H1 (cell line): ENCODE measurements at regions not wholly inside any gene's neighbourhood (a gene's known extent, or its start where the extent isn't known, plus 50 kb on each side); places are given as distances from the start of the nearest gene placed in this dataset.

Source experiments
- CTCF ChIA-PET: fragments of 300-600 bp; sonication (Branson Sonifier 250); formaldehyde crosslinking; loops from one replicate; lab custom pipeline; 2021; ENCODE audit not compliant: partially characterized antibody; lab: Charles Lee
- POLR2A ChIA-PET: fragments of 300-600 bp; sonication (Branson Sonifier 250); formaldehyde crosslinking; loops from one replicate; lab custom pipeline; 2021; ENCODE audit warnings: inconsistent platforms; ENCODE audit not compliant: partially characterized antibody; lab: Charles Lee
- DNase-seq, 2 experiments: peaks; one replicate each; pipeline versions ENCODE4 v3.0.0 to v3.0.0-alpha.2; 2010 to 2022; ENCODE audit warnings: low spot score in 2 of 2, low read depth in 1 of 2, mixed read lengths in 1 of 2
- FAIRE-seq: peaks from 2 replicates; lab custom pipeline; 2011; peaks lifted over from hg19 to GRCh38; lab: Jason Lieb, UNC
- H2AFZ ChIP-seq: 2 replicates; pipeline ENCODE4 v1.8.1; 2012; ENCODE audit warnings: low read length, inconsistent platforms
- H2AK5ac ChIP-seq: 2 replicates; pipeline ENCODE4 v1.6.1; 2013; ENCODE audit warnings: low read depth, low read length
- H2BK120ac ChIP-seq: replicated peaks from 2 replicates; pipeline ENCODE3; 2013; ENCODE audit warnings: low read depth, low read length, inconsistent platforms
- H2BK12ac ChIP-seq: 2 replicates; pipeline ENCODE4 v1.6.1; 2013; ENCODE audit warnings: low read depth, low read length
- H2BK15ac ChIP-seq: 2 replicates; pipeline ENCODE4 v1.6.1; 2013; ENCODE audit warnings: low read length
- H2BK20ac ChIP-seq: 2 replicates; pipeline ENCODE4 v1.6.1; 2013; ENCODE audit warnings: low read length
- H2BK5ac ChIP-seq: 2 replicates; pipeline ENCODE4 v1.6.1; 2013; ENCODE audit warnings: low read depth, low read length
- H3K14ac ChIP-seq: 2 replicates; pipeline ENCODE4 v1.6.1; 2013; ENCODE audit warnings: inconsistent platforms; ENCODE audit not compliant: insufficient read length
- H3K18ac ChIP-seq: 2 replicates; pipeline ENCODE4 v1.6.1; 2013; ENCODE audit warnings: low read length; ENCODE audit errors: extremely low read depth
- H3K23ac ChIP-seq: 2 replicates; pipeline ENCODE4 v1.6.1; 2013; ENCODE audit warnings: inconsistent platforms; ENCODE audit not compliant: insufficient read length
- H3K23me2 ChIP-seq: 2 replicates; pipeline ENCODE4 v1.6.1; 2013; ENCODE audit warnings: low read depth, low read length
- H3K27ac ChIP-seq: 2 replicates; pipeline ENCODE4 v1.6.1; 2011; ENCODE audit warnings: low read depth, low read length, inconsistent platforms
- H3K27me3 ChIP-seq, 4 experiments: replicated peaks in 1 of 4; 1 replicate in 1 of 4; 2 replicates in 3 of 4; pipeline versions ENCODE4 v1.6.1 to v1.8.1; 2011 to 2013; ENCODE audit warnings: low read length in 3 of 4, mild to moderate bottlenecking in 3 of 4, inconsistent platforms in 2 of 4, mixed read lengths in 2 of 4, moderate library complexity in 1 of 4; ENCODE audit not compliant: control insufficient read depth in 3 of 4, insufficient read depth in 3 of 4; ENCODE audit errors: extremely low read depth in 1 of 4
- H3K36me3 ChIP-seq, 4 experiments: 2 replicates each; pipeline versions ENCODE4 v1.6.1 to v1.8.1; 2011 to 2013; ENCODE audit warnings: mild to moderate bottlenecking in 4 of 4, low read length in 3 of 4, moderate library complexity in 2 of 4, control low read depth in 1 of 4, inconsistent platforms in 1 of 4; ENCODE audit not compliant: insufficient read depth in 4 of 4, control insufficient read depth in 2 of 4
- H3K4ac ChIP-seq: replicated peaks from 2 replicates; pipeline ENCODE3; 2013; ENCODE audit warnings: low read length, low read depth, mixed read lengths, inconsistent platforms; ENCODE audit not compliant: insufficient read length
- H3K4me1 ChIP-seq, 4 experiments: replicated peaks in 1 of 4; 1 replicate in 1 of 4; 2 replicates in 3 of 4; pipeline versions ENCODE4 v1.6.1 to v1.8.1; 2011 to 2013; ENCODE audit warnings: low read length in 3 of 4, inconsistent platforms in 2 of 4, mixed read lengths in 1 of 4; ENCODE audit not compliant: insufficient read depth in 4 of 4, control insufficient read depth in 3 of 4
- H3K4me2 ChIP-seq, 2 experiments: 2 replicates each; pipeline versions ENCODE4 v1.6.1 to v1.8.1; 2011 to 2013; ENCODE audit warnings: low read depth in 2 of 2, low read length in 2 of 2, control low read depth in 1 of 2, inconsistent platforms in 1 of 2, mild to moderate bottlenecking in 1 of 2; ENCODE audit not compliant: insufficient read depth in 1 of 2
- H3K4me3 ChIP-seq, 4 experiments: fragments of 200-600, 300-600 bp in 1 of 4; sonication (generic), shearing (Covaris generic), sonication (Bioruptor Twin) in 1 of 4; 2 replicates each; pipeline versions ENCODE4 v1.5.1 to v1.8.1; 2011 to 2016; ENCODE audit warnings: low read length in 4 of 4, low read depth in 3 of 4, control low read depth in 2 of 4, inconsistent platforms in 2 of 4, mild to moderate bottlenecking in 2 of 4, mixed read lengths in 1 of 4, moderate library complexity in 1 of 4; ENCODE audit not compliant: insufficient read depth in 2 of 4; ENCODE audit errors: extremely low read depth in 1 of 4
- H3K56ac ChIP-seq: replicated peaks from 2 replicates; pipeline ENCODE3; 2013; ENCODE audit warnings: low read depth, mild to moderate bottlenecking, mixed read lengths, low read length, inconsistent platforms; ENCODE audit not compliant: insufficient read length
- H3K79me1 ChIP-seq: 2 replicates; pipeline ENCODE4 v1.6.1; 2013; ENCODE audit warnings: low read depth, low read length, control low read depth
- H3K79me2 ChIP-seq, 2 experiments: 2 replicates each; pipeline versions ENCODE4 v1.6.1 to v1.8.1; 2012 to 2013; ENCODE audit warnings: low read length in 2 of 2, mild to moderate bottlenecking in 2 of 2, inconsistent platforms in 1 of 2; ENCODE audit not compliant: insufficient read depth in 2 of 2, control insufficient read depth in 1 of 2
- H3K9ac ChIP-seq, 4 experiments: replicated peaks in 1 of 4; 1 replicate in 1 of 4; 2 replicates in 3 of 4; pipeline versions ENCODE4 v1.6.1 to v1.8.1; 2011 to 2013; ENCODE audit warnings: low read depth in 3 of 4, low read length in 3 of 4, control low read depth in 2 of 4, mild to moderate bottlenecking in 2 of 4, moderate library complexity in 2 of 4, inconsistent platforms in 1 of 4; ENCODE audit errors: extremely low read depth in 1 of 4
- H3K9me3 ChIP-seq, 2 experiments: 2 replicates each; pipeline versions ENCODE4 v1.6.1 to v1.8.1; 2012 to 2013; ENCODE audit warnings: mild to moderate bottlenecking in 2 of 2, moderate library complexity in 2 of 2, control low read depth in 1 of 2, inconsistent platforms in 1 of 2, low read depth in 1 of 2, low read length in 1 of 2, mixed read lengths in 1 of 2; ENCODE audit not compliant: insufficient read depth in 2 of 2
- H4K20me1 ChIP-seq, 2 experiments: replicated peaks in 1 of 2; 2 replicates each; pipeline versions ENCODE3 to v1.8.1; 2011 to 2013; ENCODE audit warnings: inconsistent platforms in 2 of 2, low read length in 2 of 2, mild to moderate bottlenecking in 1 of 2; ENCODE audit not compliant: insufficient read depth in 2 of 2, control insufficient read depth in 1 of 2
- H4K5ac ChIP-seq: 2 replicates; pipeline ENCODE4 v1.6.1; 2013; ENCODE audit warnings: low read length, low read depth, mixed read lengths, inconsistent platforms; ENCODE audit not compliant: insufficient read length
- H4K8ac ChIP-seq: 2 replicates; pipeline ENCODE4 v1.8.0; 2013; ENCODE audit warnings: mild to moderate bottlenecking, moderate library complexity, low read length, inconsistent platforms; ENCODE audit not compliant: insufficient read depth; ENCODE audit errors: extremely low read depth
- H4K91ac ChIP-seq: replicated peaks from 2 replicates; pipeline ENCODE3; 2013; ENCODE audit warnings: low read length, mixed read lengths, inconsistent platforms; ENCODE audit not compliant: insufficient read length
- BACH1 ChIP-seq: IDR thresholded peaks from 2 replicates; pipeline ENCODE4 v1.6.1; 2012; ENCODE audit warnings: low read length, improper control_type of control experiment
- BCL11A ChIP-seq, 2 experiments: IDR thresholded peaks; one replicate each; pipeline ENCODE4 v1.6.1; 2011; ENCODE audit warnings: low read depth in 2 of 2, low read length in 2 of 2, mild to moderate bottlenecking in 2 of 2
- GTF2F1 ChIP-seq: IDR thresholded peaks from 2 replicates; pipeline ENCODE4 v1.6.1; 2012; ENCODE audit warnings: low read depth, low read length, improper control_type of control experiment, borderline replicate concordance
- HDAC6 ChIP-seq: IDR thresholded peaks from one replicate; pipeline ENCODE4 v1.7.1; 2012; ENCODE audit warnings: low read depth, mild to moderate bottlenecking, inconsistent platforms, low read length, moderate library complexity
- KDM4A ChIP-seq: IDR thresholded peaks from one replicate; pipeline ENCODE4 v1.7.1; 2012; ENCODE audit warnings: low read depth, mild to moderate bottlenecking, moderate library complexity, low read length, inconsistent platforms; ENCODE audit not compliant: severe bottlenecking
- PHF8 ChIP-seq: fragments of 200-600 bp; sonication (generic); conservative IDR thresholded peaks from 2 replicates; pipeline ENCODE4 v1.7.1; 2012; ENCODE audit warnings: low read depth, mild to moderate bottlenecking, inconsistent platforms, low read length, moderate library complexity
- POLR2AphosphoS5 ChIP-seq: IDR thresholded peaks from 2 replicates; pipeline ENCODE4 v1.6.1; 2011; ENCODE audit warnings: low read depth, low read length
- RAD21 ChIP-seq, 2 experiments: IDR thresholded peaks in 1 of 2; conservative IDR thresholded peaks in 1 of 2; 2 replicates each; pipeline ENCODE4 v1.6.1; 2011; ENCODE audit warnings: low read depth in 2 of 2, low read length in 2 of 2, improper control_type of control experiment in 1 of 2, inconsistent platforms in 1 of 2, mild to moderate bottlenecking in 1 of 2, moderate library complexity in 1 of 2
- SAP30 ChIP-seq: fragments of 300-600 bp; sonication (generic); IDR thresholded peaks from 2 replicates; pipeline ENCODE4 v1.7.1; 2012; ENCODE audit warnings: low read length, moderate library complexity, mild to moderate bottlenecking, inconsistent platforms; ENCODE audit not compliant: insufficient read depth, insufficient replicate concordance
- SP1 ChIP-seq: IDR thresholded peaks from 2 replicates; pipeline ENCODE4 v1.6.1; 2011; ENCODE audit warnings: low read depth, low read length
- TBP ChIP-seq: IDR thresholded peaks from 2 replicates; pipeline ENCODE4 v1.6.1; 2011; ENCODE audit warnings: low read depth, low read length, improper control_type of control experiment
- WGBS, 2 experiments: shearing (Covaris generic) in 1 of 2; methylation state at CpG; one replicate each; pipeline versions ENCODE4 v1.1.6 to v1.1.7; 2013 to 2015; ENCODE audit warnings: low lambda C conversion rate in 2 of 2, mixed read lengths in 2 of 2, inconsistent platforms in 1 of 2, low coverage in 1 of 2, missing lambda C conversion rate in 1 of 2; ENCODE audit not compliant: insufficient replicate concordance in 2 of 2, insufficient coverage in 1 of 2, insufficient read length in 1 of 2; ENCODE audit errors: extremely low coverage in 1 of 2, missing lambda C conversion rate in 1 of 2; 5-methylcytosine and 5-hydroxymethylcytosine counted together
- TF ChIP-seq, protein P1 (sequence below), 3 experiments: IDR thresholded peaks; 1 replicate in 2 of 3; 2 replicates in 1 of 3; pipeline versions ENCODE4 v1.5.1 to v1.6.1; 2011; ENCODE audit warnings: low read length in 3 of 3, mild to moderate bottlenecking in 3 of 3, inconsistent platforms in 2 of 3, low read depth in 1 of 3, moderate library complexity in 1 of 3; ENCODE audit not compliant: insufficient read depth in 1 of 3; ENCODE audit errors: control extremely low read depth in 1 of 3

GRCh38 chr4:183388021-183388420 is 56.4 kb upstream of the CDKN2AIP start:
- peaks cover 0 to 3% (median 0%) of the 10 kb centered on the region in 4 experiments; a peak in 2 of 7 replicates for H3K4me1 ChIP-seq
- ChIA-PET CTCF (interaction anchor here (1.3 to 2.6 kb wide), 2 partner anchors 11 to 212 kb away, joined by 6 to 7 read pairs; no protein-coding TSS in a partner anchor), POLR2A (no interaction called here)
- H3K14ac ChIP-seq, result no peak overlapping the region
- H2BK15ac ChIP-seq, result no peak overlapping the region
- H4K8ac ChIP-seq, result no peak overlapping the region
- no peak overlapping the region for H2BK12ac ChIP-seq
- no peaks in the 10 kb centered on the region; a peak in 1 of 4 replicates for H3K9me3 ChIP-seq
- no peak overlapping the region for H3K27ac ChIP-seq
- DNase-seq, result no peak
- H3K23me2 ChIP-seq, result no peaks in the 10 kb centered on the region
- H2BK120ac ChIP-seq, result no peak overlapping the region
- no peak overlapping the region for H3K4me3 ChIP-seq
- no peak overlapping the region for H3K4ac ChIP-seq
- WGBS, 2 experiments, result 88% methylated on average over 7 of the region's 7 CpGs; no CpG with 5 or more reads in 1 of the 2 experiments
- H3K9ac ChIP-seq, result no peak overlapping the region
- no peak overlapping the region for H3K18ac ChIP-seq
- H3K36me3 ChIP-seq, result no peaks in the 10 kb centered on the region
- H3K79me2 ChIP-seq, result no peaks in the 10 kb centered on the region
- H3K27me3 ChIP-seq, result no peaks in the 10 kb centered on the region
- H2AFZ ChIP-seq, result no peak overlapping the region
- no peak overlapping the region for H3K4me2 ChIP-seq
- H4K91ac ChIP-seq, result no peak overlapping the region
- no peak overlapping the region for H3K23ac ChIP-seq
- H4K20me1 ChIP-seq, result no peaks in the 10 kb centered on the region
- no peak overlapping the region for H2BK5ac ChIP-seq
- no peak overlapping the region for H2BK20ac ChIP-seq
- no peaks in the 10 kb centered on the region for H3K79me1 ChIP-seq
- no peak overlapping the region for H3K56ac ChIP-seq
- FAIRE-seq, result no peak
- no peak overlapping the region for H4K5ac ChIP-seq
- no peak overlapping the region for H2AK5ac ChIP-seq
- TF ChIP-seq BCL11A (IDR thresholded peaks at IDR 0.05; ENCODE audit: low read depth in 2 of 2, low read length in 2 of 2), result no peak
- TF ChIP-seq GTF2F1, result no peak
- no peak for TF ChIP-seq HDAC6
- no peak for TF ChIP-seq KDM4A
- TF ChIP-seq, protein P1, sequence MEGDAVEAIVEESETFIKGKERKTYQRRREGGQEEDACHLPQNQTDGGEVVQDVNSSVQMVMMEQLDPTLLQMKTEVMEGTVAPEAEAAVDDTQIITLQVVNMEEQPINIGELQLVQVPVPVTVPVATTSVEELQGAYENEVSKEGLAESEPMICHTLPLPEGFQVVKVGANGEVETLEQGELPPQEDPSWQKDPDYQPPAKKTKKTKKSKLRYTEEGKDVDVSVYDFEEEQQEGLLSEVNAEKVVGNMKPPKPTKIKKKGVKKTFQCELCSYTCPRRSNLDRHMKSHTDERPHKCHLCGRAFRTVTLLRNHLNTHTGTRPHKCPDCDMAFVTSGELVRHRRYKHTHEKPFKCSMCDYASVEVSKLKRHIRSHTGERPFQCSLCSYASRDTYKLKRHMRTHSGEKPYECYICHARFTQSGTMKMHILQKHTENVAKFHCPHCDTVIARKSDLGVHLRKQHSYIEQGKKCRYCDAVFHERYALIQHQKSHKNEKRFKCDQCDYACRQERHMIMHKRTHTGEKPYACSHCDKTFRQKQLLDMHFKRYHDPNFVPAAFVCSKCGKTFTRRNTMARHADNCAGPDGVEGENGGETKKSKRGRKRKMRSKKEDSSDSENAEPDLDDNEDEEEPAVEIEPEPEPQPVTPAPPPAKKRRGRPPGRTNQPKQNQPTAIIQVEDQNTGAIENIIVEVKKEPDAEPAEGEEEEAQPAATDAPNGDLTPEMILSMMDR (IDR thresholded peaks at IDR 0.05; ENCODE audit: control extremely low read depth in 1 of 3, insufficient read depth in 1 of 3, low read depth in 1 of 3, low read length in 3 of 3), result no peak
- TF ChIP-seq SAP30, result no peak
- TF ChIP-seq PHF8, result no peak
- no peak for TF ChIP-seq TBP
- no peak for TF ChIP-seq RAD21 (IDR thresholded peaks at IDR 0.05 in 1 of 2, conservative IDR thresholded peaks at IDR 0.05 in 1 of 2; ENCODE audit: low read depth in 2 of 2, low read length in 2 of 2)
- no peak for TF ChIP-seq BACH1
- no peak for TF ChIP-seq SP1
- no peak for TF ChIP-seq POLR2AphosphoS5
